CD8-positive, alpha-beta memory T cell (primary cell): ENCODE measurements at regions not wholly inside any gene's neighbourhood (a gene's known extent, or its start where the extent isn't known, plus 50 kb on each side); places are given as distances from the start of the nearest gene placed in this dataset.

Experiments
- CTCF ChIA-PET: fragments of 350-600 bp; sonication (Branson Sonifier 250); formaldehyde crosslinking; loops from one replicate; lab custom pipeline; 2021; ENCODE audit warnings: antibody characterized with exemption; lab: Charles Lee
- POLR2A ChIA-PET: fragments of 350-600 bp; sonication (Branson Sonifier 250); formaldehyde crosslinking; loops from one replicate; lab custom pipeline; 2021; ENCODE audit warnings: antibody characterized with exemption; lab: Charles Lee
- DNase-seq, 5 donors: peaks; one replicate each; pipeline versions ENCODE4 v3.0.0 to v3.0.0-alpha.2; 2020 to 2022; ENCODE audit warnings: mixed read lengths in 1 of 5
- H3K27ac ChIP-seq: one replicate; pipeline ENCODE4 v1.7.0; 2013; ENCODE audit warnings: low read depth, mild to moderate bottlenecking, low read length, moderate library complexity
- H3K27me3 ChIP-seq: 2 replicates; pipeline ENCODE4 v1.7.0; 2013; ENCODE audit warnings: low read length, mild to moderate bottlenecking; ENCODE audit not compliant: insufficient read depth, poor library complexity, severe bottlenecking
- H3K36me3 ChIP-seq: 2 replicates; pipeline ENCODE4 v1.7.0; 2013; ENCODE audit warnings: mild to moderate bottlenecking, low read length, moderate library complexity; ENCODE audit not compliant: insufficient read depth
- H3K4me1 ChIP-seq: 2 replicates; pipeline ENCODE4 v1.7.0; 2013; ENCODE audit warnings: mild to moderate bottlenecking, low read length, moderate library complexity; ENCODE audit not compliant: insufficient read depth
- H3K4me3 ChIP-seq: 2 replicates; pipeline ENCODE4 v1.7.0; 2013; ENCODE audit warnings: mild to moderate bottlenecking, low read length
- H3K9me3 ChIP-seq: 2 replicates; pipeline ENCODE4 v1.7.0; 2013; ENCODE audit warnings: mild to moderate bottlenecking, low read length
- H3K27ac Mint-ChIP-seq, 8 donors: one replicate each; pipeline ENCODE4 v1.8.0; 2020 to 2021; ENCODE audit warnings: mixed read lengths in 8 of 8, mild to moderate bottlenecking in 6 of 8, inconsistent platforms in 3 of 8, moderate library complexity in 3 of 8
- H3K27me3 Mint-ChIP-seq, 2 donors: one replicate each; pipeline ENCODE4 v1.8.0; 2020 to 2021; ENCODE audit warnings: mixed read lengths in 2 of 2, mild to moderate bottlenecking in 1 of 2, moderate library complexity in 1 of 2
- H3K36me3 Mint-ChIP-seq, 3 donors: one replicate each; pipeline ENCODE4 v1.8.0; 2020 to 2021; ENCODE audit warnings: mixed read lengths in 3 of 3, inconsistent platforms in 1 of 3, mild to moderate bottlenecking in 1 of 3
- H3K4me1 Mint-ChIP-seq, 3 donors: one replicate each; pipeline ENCODE4 v1.8.0; 2020 to 2021; ENCODE audit warnings: mixed read lengths in 3 of 3, inconsistent platforms in 1 of 3, mild to moderate bottlenecking in 1 of 3
- H3K4me3 Mint-ChIP-seq, 7 donors: one replicate each; pipeline ENCODE4 v1.8.0; 2020 to 2021; ENCODE audit warnings: mixed read lengths in 7 of 7, mild to moderate bottlenecking in 6 of 7, moderate library complexity in 4 of 7, inconsistent platforms in 2 of 7
- H3K9me3 Mint-ChIP-seq, 5 donors: one replicate each; pipeline ENCODE4 v1.8.0; 2020 to 2022; ENCODE audit warnings: mixed read lengths in 5 of 5, mild to moderate bottlenecking in 3 of 5, moderate library complexity in 2 of 5, inconsistent platforms in 1 of 5

DNA sequence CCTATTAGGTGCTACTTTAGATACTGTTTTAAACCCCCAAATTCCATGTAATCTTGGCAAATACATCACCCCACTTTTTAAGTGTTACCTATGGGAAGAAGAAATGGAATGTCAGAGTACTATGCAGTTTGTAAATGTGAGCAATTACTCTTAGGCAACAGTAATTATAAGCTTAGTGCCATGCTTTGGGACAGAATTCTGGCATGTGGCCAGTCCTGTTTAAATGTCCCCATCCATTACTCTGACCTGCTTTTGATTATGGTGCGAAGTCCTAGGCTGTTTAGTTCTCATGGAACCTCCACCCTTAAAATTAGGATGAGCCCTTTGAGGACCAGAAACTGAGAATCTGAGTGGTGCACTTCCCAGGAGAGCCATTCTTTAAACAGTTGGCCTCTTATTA is 321.4 kb upstream of the RGS6 start:
- peaks cover 20 to 36% (median 34%) of the 10 kb centered on the region in 3 donors for H3K4me1 Mint-ChIP-seq
- H3K36me3 ChIP-seq: no peaks in the 10 kb centered on the region
- POLR2A ChIA-PET: no interaction called here
- no peaks in the 10 kb centered on the region for H3K9me3 Mint-ChIP-seq
- H3K4me1 ChIP-seq: peaks cover 7% of the 10 kb centered on the region
- no peaks in the 10 kb centered on the region for H3K9me3 ChIP-seq
- no peaks in the 10 kb centered on the region for H3K27me3 ChIP-seq
- no peak overlapping the region for H3K27ac ChIP-seq
- H3K27ac Mint-ChIP-seq: no peak overlapping the region
- no peak overlapping the region for H3K4me3 Mint-ChIP-seq
- H3K4me3 ChIP-seq: no peak overlapping the region
- no peaks in the 10 kb centered on the region for H3K27me3 Mint-ChIP-seq
- H3K36me3 Mint-ChIP-seq: peaks cover 0 to 5% (median 4%) of the 10 kb centered on the region in 3 donors
- no peak for DNase-seq
- CTCF ChIA-PET: no interaction called here

DNA sequence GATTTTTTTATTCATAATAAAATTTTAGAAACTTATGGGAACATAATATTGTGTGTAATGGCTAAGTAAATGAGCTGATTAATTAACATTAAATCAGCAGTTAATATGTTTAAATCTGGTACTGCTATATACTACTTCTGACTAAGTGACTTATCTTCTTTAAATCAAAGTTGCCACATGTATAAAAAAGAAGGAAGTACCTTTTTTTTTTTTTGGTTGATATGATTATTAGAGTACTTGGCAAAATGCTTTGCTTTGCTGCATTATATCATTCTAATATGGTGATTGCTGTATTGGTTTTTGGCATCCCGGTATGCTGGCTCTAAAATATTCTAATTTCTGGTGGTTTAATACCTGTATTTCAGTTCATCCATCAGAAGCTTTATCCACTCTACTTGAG is 319.1 kb upstream of the RGS6 start:
- ChIA-PET CTCF (no interaction called here), POLR2A (no interaction called here)
- H3K27ac ChIP-seq: no peak overlapping the region
- Mint-ChIP-seq H3K4me3 (no peak overlapping the region), H3K9me3 (no peaks in the 10 kb centered on the region), H3K4me1 (peaks cover 13 to 27% (median 24%) of the 10 kb centered on the region in 3 donors), H3K27me3 (no peaks in the 10 kb centered on the region), H3K36me3 (peaks cover 1 to 8% (median 4%) of the 10 kb centered on the region in 3 donors), H3K27ac (no peak overlapping the region)
- no peak overlapping the region for H3K4me3 ChIP-seq
- no peaks in the 10 kb centered on the region for H3K4me1 ChIP-seq
- no peak for DNase-seq
- H3K36me3 ChIP-seq: no peaks in the 10 kb centered on the region
- no peaks in the 10 kb centered on the region for H3K27me3 ChIP-seq
- H3K9me3 ChIP-seq: no peaks in the 10 kb centered on the region

DNA sequence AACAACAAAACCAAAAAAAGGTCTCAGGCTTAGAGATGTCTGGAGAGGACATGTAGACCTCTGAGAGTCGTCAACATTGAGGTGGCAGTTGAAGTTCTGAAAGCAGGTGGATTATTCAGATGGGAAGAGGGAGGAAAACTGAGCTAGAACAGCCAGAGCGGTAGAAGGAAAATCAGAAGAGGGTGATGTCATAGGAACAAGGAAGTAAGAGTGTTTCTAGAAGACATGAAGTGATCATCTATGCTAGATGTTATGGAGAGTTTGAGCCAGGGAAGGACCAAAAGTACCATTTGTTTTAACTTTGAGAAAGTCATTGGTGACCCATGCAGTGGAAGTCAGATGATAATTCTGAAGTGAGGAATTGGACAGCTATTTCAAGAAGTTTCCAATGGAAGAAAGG is 316.2 kb upstream of the RGS6 start:
- H3K9me3 Mint-ChIP-seq: no peaks in the 10 kb centered on the region
- H3K27ac Mint-ChIP-seq: peak overlapping the region in 1 of 8 donors; percentile 55
- no peaks in the 10 kb centered on the region for H3K36me3 ChIP-seq
- ChIA-PET CTCF (no interaction called here), POLR2A (no interaction called here)
- H3K27me3 Mint-ChIP-seq: no peaks in the 10 kb centered on the region
- H3K4me3 Mint-ChIP-seq: no peak overlapping the region
- no peak overlapping the region for H3K27ac ChIP-seq
- peaks cover 9 to 29% (median 24%) of the 10 kb centered on the region in 3 donors for H3K36me3 Mint-ChIP-seq
- H3K4me1 Mint-ChIP-seq: peaks cover 13 to 22% (median 19%) of the 10 kb centered on the region in 3 donors
- H3K4me1 ChIP-seq: no peaks in the 10 kb centered on the region
- no peak overlapping the region for H3K4me3 ChIP-seq
- no peak for DNase-seq
- no peaks in the 10 kb centered on the region for H3K27me3 ChIP-seq
- no peaks in the 10 kb centered on the region for H3K9me3 ChIP-seq

DNA sequence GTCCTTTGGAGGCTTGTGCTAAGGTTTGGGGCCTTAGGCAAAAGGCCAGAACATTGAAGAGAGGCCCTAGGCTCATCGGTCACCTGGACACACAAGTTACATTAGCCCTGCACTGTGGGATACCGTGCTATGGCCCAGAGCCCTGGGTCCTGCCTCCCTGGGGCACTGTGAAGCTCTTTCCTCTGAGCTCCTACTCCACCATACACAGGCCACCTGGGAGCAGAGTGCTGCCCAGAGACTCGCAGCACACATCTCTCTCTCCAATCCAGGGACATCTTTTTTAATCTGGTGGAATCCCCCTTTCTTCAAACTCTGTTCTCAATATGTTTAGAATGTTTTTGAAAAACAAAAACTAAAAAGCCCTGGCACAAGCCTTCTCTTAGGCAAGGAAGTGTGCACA is 314.2 kb upstream of the RGS6 start:
- Mint-ChIP-seq H3K36me3 (peaks cover 10 to 39% (median 34%) of the 10 kb centered on the region in 3 donors), H3K27ac (peak overlapping the region in 1 of 8 donors; percentile 23), H3K4me3 (no peak overlapping the region), H3K27me3 (no peaks in the 10 kb centered on the region), H3K9me3 (no peaks in the 10 kb centered on the region), H3K4me1 (peaks cover 13 to 22% (median 15%) of the 10 kb centered on the region in 3 donors)
- no peaks in the 10 kb centered on the region for H3K4me1 ChIP-seq
- DNase-seq: no peak
- H3K27ac ChIP-seq: no peak overlapping the region
- ChIA-PET CTCF (no interaction called here), POLR2A (no interaction called here)
- H3K27me3 ChIP-seq: no peaks in the 10 kb centered on the region
- no peaks in the 10 kb centered on the region for H3K36me3 ChIP-seq
- no peaks in the 10 kb centered on the region for H3K9me3 ChIP-seq
- H3K4me3 ChIP-seq: no peak overlapping the region

DNA sequence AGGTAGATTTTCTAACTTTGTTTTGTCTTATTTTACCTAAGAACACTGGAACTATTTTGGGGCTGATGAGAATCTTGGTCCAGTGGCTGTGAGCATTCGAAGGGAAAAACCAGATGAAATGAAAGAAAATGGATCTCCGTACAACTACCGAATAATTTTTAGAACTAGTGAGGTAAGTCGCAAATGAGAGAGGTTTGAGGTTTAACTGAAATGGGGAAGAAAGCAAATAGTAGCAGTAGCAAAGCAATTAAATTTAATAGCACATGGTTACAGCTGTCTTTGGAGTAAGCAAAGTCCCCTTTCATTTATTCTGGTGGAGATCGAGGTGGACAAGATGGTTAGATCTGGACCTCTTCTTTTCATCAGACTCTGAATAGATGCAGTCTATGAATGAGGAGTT is 313.5 kb upstream of the RGS6 start:
- Histone ChIP-seq H3K4me1 (no peaks in the 10 kb centered on the region), H3K27ac (no peak overlapping the region), H3K4me3 (no peak overlapping the region), H3K36me3 (no peaks in the 10 kb centered on the region), H3K27me3 (no peaks in the 10 kb centered on the region), H3K9me3 (no peaks in the 10 kb centered on the region)
- POLR2A ChIA-PET: no interaction called here
- peaks cover 12 to 38% (median 38%) of the 10 kb centered on the region in 3 donors for H3K36me3 Mint-ChIP-seq
- DNase-seq: no peak
- peaks cover 10 to 18% (median 13%) of the 10 kb centered on the region in 3 donors for H3K4me1 Mint-ChIP-seq
- no peaks in the 10 kb centered on the region for H3K9me3 Mint-ChIP-seq
- H3K27me3 Mint-ChIP-seq: no peaks in the 10 kb centered on the region
- H3K27ac Mint-ChIP-seq: peak overlapping the region in 1 of 8 donors; percentile 11
- H3K4me3 Mint-ChIP-seq: no peak overlapping the region
- CTCF ChIA-PET: no interaction called here

DNA sequence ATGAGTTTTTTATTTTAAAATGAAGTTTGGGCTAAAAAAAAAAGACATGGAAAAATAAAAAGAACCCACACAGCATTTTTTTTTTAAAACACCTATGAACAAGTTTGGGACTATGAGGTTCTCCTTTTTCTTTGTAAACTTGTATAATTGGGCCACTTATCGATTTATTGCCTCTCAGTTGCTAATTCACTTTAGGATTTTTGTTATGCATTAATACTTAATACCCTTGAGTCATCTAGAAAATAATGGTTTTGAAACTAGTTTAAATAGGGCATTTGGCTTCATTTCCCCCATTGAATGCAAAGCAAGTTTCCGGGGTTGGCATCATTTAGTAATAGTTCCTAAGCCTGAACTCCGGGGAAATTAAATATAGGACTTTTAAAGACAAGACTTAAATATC is 312.8 kb upstream of the RGS6 start:
- Mint-ChIP-seq H3K9me3 (no peaks in the 10 kb centered on the region), H3K36me3 (peaks cover 18 to 46% (median 44%) of the 10 kb centered on the region in 3 donors), H3K27me3 (no peaks in the 10 kb centered on the region), H3K27ac (no peak overlapping the region), H3K4me3 (no peak overlapping the region), H3K4me1 (peaks cover 10 to 18% (median 13%) of the 10 kb centered on the region in 3 donors)
- Histone ChIP-seq H3K36me3 (no peaks in the 10 kb centered on the region), H3K4me1 (no peaks in the 10 kb centered on the region), H3K27ac (no peak overlapping the region), H3K4me3 (no peak overlapping the region), H3K9me3 (no peaks in the 10 kb centered on the region), H3K27me3 (no peaks in the 10 kb centered on the region)
- ChIA-PET CTCF (no interaction called here), POLR2A (no interaction called here)
- DNase-seq: no peak

DNA sequence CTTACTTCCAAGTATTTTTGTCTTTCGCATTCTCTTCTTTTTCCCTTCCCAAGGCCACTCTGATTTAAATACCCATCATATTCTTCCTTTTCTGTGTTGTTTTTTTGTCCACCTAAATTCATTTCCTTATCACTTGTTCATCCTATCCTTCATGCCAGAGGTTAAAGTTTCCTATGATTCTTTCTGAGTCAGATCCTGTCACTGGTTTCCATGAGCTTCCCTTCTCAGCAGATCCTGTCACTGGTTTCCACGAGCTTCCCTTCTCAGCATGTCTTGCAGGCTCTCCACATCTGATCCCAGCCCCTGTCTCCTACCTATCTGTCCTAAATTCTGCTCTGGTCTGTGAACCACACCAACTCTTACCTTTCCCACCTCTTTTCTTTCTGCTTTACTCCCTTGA is 311.8 kb upstream of the RGS6 start:
- POLR2A ChIA-PET: no interaction called here
- CTCF ChIA-PET: no interaction called here
- H3K27me3 Mint-ChIP-seq: no peaks in the 10 kb centered on the region

DNA sequence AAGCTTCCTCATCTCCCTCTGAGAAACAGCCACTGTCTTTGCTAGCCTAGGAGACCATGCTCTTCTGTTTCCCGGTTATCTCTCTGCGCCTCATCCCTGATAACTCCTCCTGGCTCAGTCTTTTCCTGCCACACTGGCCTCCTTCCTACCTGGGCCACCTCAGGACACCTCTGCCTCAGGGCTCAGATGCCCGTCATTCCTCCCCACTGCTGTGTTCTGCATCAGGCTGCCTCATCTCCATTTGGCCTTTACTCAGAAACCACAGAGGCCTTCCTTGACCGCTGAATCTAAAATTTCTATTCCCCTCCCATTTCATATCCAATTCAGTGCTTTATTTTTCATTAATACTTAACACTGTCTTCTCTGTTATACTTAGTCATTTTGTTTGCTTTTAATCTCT is 311.0 kb upstream of the RGS6 start:
- Mint-ChIP-seq H3K9me3 (no peaks in the 10 kb centered on the region), H3K27me3 (no peaks in the 10 kb centered on the region), H3K4me3 (no peak overlapping the region), H3K27ac (peak overlapping the region in 5 of 8 donors; percentile 18 to 65 (median 44)), H3K36me3 (peaks cover 20 to 58% (median 49%) of the 10 kb centered on the region in 3 donors), H3K4me1 (peaks cover 7 to 9% (median 8%) of the 10 kb centered on the region in 3 donors)
- H3K4me1 ChIP-seq: no peaks in the 10 kb centered on the region
- POLR2A ChIA-PET: no interaction called here
- CTCF ChIA-PET: no interaction called here
- H3K9me3 ChIP-seq: no peaks in the 10 kb centered on the region
- DNase-seq: no peak
- H3K36me3 ChIP-seq: no peaks in the 10 kb centered on the region
- no peak overlapping the region for H3K4me3 ChIP-seq
- no peak overlapping the region for H3K27ac ChIP-seq
- no peaks in the 10 kb centered on the region for H3K27me3 ChIP-seq

More for the DNA sequence above, 311.8 kb upstream of the RGS6 start:
- H3K27ac ChIP-seq: no peak overlapping the region
- peaks cover 10 to 14% (median 13%) of the 10 kb centered on the region in 3 donors for H3K4me1 Mint-ChIP-seq
- no peak overlapping the region for H3K4me3 ChIP-seq
- no peaks in the 10 kb centered on the region for H3K9me3 ChIP-seq
- peak overlapping the region in 2 of 8 donors; percentile 1 to 18 for H3K27ac Mint-ChIP-seq
- no peak overlapping the region for H3K4me3 Mint-ChIP-seq
- DNase-seq: no peak
- no peaks in the 10 kb centered on the region for H3K4me1 ChIP-seq
- no peaks in the 10 kb centered on the region for H3K9me3 Mint-ChIP-seq
- H3K27me3 ChIP-seq: no peaks in the 10 kb centered on the region
- no peaks in the 10 kb centered on the region for H3K36me3 ChIP-seq
- peaks cover 20 to 53% (median 48%) of the 10 kb centered on the region in 3 donors for H3K36me3 Mint-ChIP-seq
